K562 (cell line): ENCODE measurements at regions not wholly inside any gene's neighbourhood (a gene's known extent, or its start where the extent isn't known, plus 50 kb on each side); places are given as distances from the start of the nearest gene placed in this dataset.

Experiments used
- ATAC-seq: fragments of 200-7000 bp; cut with Tn5 transposase; 3 replicates; pipeline ENCODE4 v1.9.1; 2020; ENCODE audit warnings: moderate library complexity
- BruUV-seq: library from RNA; stranded (reverse); fragments of 400-500 nt; replicated peaks from 2 replicates; lab custom pipeline; 2021; lab: Mats Ljungman, UMichigan
- CTCF ChIA-PET: fragments of 300-600 bp; formaldehyde crosslinking; extraction: SDS; loops from one replicate; lab custom pipeline; 2021; ENCODE audit warnings: low intra/inter-chr PET ratio; lab: Yijun Ruan, JAX
- POLR2A ChIA-PET: fragments of 300-600, 350-650 bp; sonication (Branson Sonifier 250); formaldehyde crosslinking; extraction: SDS; loops from one replicate; lab custom pipeline; 2021; ENCODE audit warnings: antibody characterized with exemption, inconsistent platforms; lab: Yijun Ruan, JAX
- DNase-seq, 4 experiments: peaks; one replicate each; pipeline versions ENCODE4 v3.0.0 to v3.0.0-alpha.2; 2011 to 2018; ENCODE audit warnings: low spot score in 3 of 4, mixed read lengths in 3 of 4; ENCODE audit errors: extremely low read depth in 1 of 4
- FAIRE-seq: peaks from 2 replicates; lab custom pipeline; 2011; peaks lifted over from hg19 to GRCh38; lab: Jason Lieb, UNC
- H2AFZ ChIP-seq: 2 replicates; pipeline ENCODE4 v1.6.0; 2011; ENCODE audit warnings: low read depth, low read length, control low read depth, inconsistent platforms
- H3K27ac ChIP-seq: fragments of 200-600 bp; 3 replicates; pipeline ENCODE4 v1.8.0; 2011; ENCODE audit warnings: low read depth, mild to moderate bottlenecking, control low read depth, inconsistent platforms, low read length, moderate library complexity, mixed read lengths; ENCODE audit errors: extremely low read depth
- H3K27me3 ChIP-seq, 2 experiments: fragments of 300-600 bp in 1 of 2; 2 replicates in 1 of 2; 3 replicates in 1 of 2; pipeline versions ENCODE4 v1.6.0 to v1.8.0; 2011; ENCODE audit warnings: inconsistent platforms in 2 of 2, low read length in 2 of 2, mild to moderate bottlenecking in 1 of 2, mixed read lengths in 1 of 2, moderate library complexity in 1 of 2; ENCODE audit not compliant: control insufficient read depth in 2 of 2, insufficient read depth in 2 of 2
- H3K36me3 ChIP-seq: fragments of 300-600 bp; 3 replicates; pipeline ENCODE4 v1.8.0; 2011; ENCODE audit warnings: mild to moderate bottlenecking, low read length, inconsistent platforms; ENCODE audit not compliant: control insufficient read depth, insufficient read depth
- H3K4me1 ChIP-seq, 2 experiments: fragments of 200-600 bp in 1 of 2; replicated peaks in 1 of 2; 2 replicates in 1 of 2; 3 replicates in 1 of 2; pipeline versions ENCODE4 v1.5.1 to v1.8.0; 2011; ENCODE audit warnings: inconsistent platforms in 2 of 2, low read length in 2 of 2, mild to moderate bottlenecking in 1 of 2, mixed read lengths in 1 of 2, moderate library complexity in 1 of 2; ENCODE audit not compliant: control insufficient read depth in 2 of 2, insufficient read depth in 2 of 2
- H3K4me2 ChIP-seq: 2 replicates; pipeline ENCODE4 v1.6.1; 2011; ENCODE audit warnings: low read length, control low read depth, inconsistent platforms, mixed read lengths; ENCODE audit not compliant: insufficient read depth
- H3K4me3 ChIP-seq: fragments of 200-600 bp; sonication (generic), shearing (Covaris generic); 2 replicates; pipeline ENCODE4 v1.5.1; 2016; ENCODE audit warnings: control low read depth, inconsistent platforms
- H3K79me2 ChIP-seq: fragments of 200-600 bp; 3 replicates; pipeline ENCODE4 v1.8.0; 2011; ENCODE audit warnings: low read length, inconsistent platforms; ENCODE audit not compliant: control insufficient read depth, insufficient read depth
- H3K9ac ChIP-seq, 2 experiments: 2 replicates each; pipeline versions ENCODE4 v1.6.0 to v1.6.1; 2011; ENCODE audit warnings: low read depth in 2 of 2, low read length in 2 of 2, control low read depth in 1 of 2, inconsistent platforms in 1 of 2, mild to moderate bottlenecking in 1 of 2, mixed read lengths in 1 of 2; ENCODE audit not compliant: insufficient read depth in 1 of 2
- H3K9me1 ChIP-seq: one replicate; pipeline ENCODE4 v1.6.0; 2011; ENCODE audit warnings: inconsistent platforms, mild to moderate bottlenecking, low read length, moderate library complexity; ENCODE audit not compliant: control insufficient read depth, insufficient read depth
- H3K9me3 ChIP-seq: replicated peaks from 2 replicates; pipeline ENCODE4 v1.5.1; 2011; ENCODE audit warnings: low read depth, low read length, inconsistent platforms; ENCODE audit not compliant: control insufficient read depth, insufficient read depth
- H4K20me1 ChIP-seq: replicated peaks from 2 replicates; pipeline ENCODE4 v1.6.1; 2011; ENCODE audit warnings: low read length, inconsistent platforms, mixed read lengths; ENCODE audit not compliant: control insufficient read depth, insufficient read depth
- COPS2 ChIP-seq: fragments of 450-650 bp; conservative IDR thresholded peaks from 2 replicates; pipeline ENCODE4 v1.6.1; 2016; ENCODE audit warnings: mild to moderate bottlenecking, moderate library complexity
- TRIM28 ChIP-seq: fragments of 450-650 bp; IDR thresholded peaks from 2 replicates; pipeline ENCODE4 v1.6.1; 2017
- ZBED1 ChIP-seq: IDR thresholded peaks from 2 replicates; pipeline ENCODE4 v1.6.1; 2014
- ZNF124 ChIP-seq: sonication (generic); formaldehyde crosslinking; IDR thresholded peaks from 2 replicates; pipeline ENCODE4 v1.8.1; 2022; ENCODE audit warnings: missing genetic modification reagents
- WGBS: fragments of 100-300 bp; shearing (Covaris generic); methylation state at CpG from one replicate; pipeline ENCODE4 v1.1.6; 2016; ENCODE audit warnings: low coverage, mixed read lengths; ENCODE audit not compliant: insufficient coverage; ENCODE audit errors: missing lambda C conversion rate; 5-methylcytosine and 5-hydroxymethylcytosine counted together
- in situ Hi-C: fragments of 300-500 bp; cut with MboI; formaldehyde crosslinking; loops from 4 replicates; pipeline ENCODE4 v1.15.0; 2018; ENCODE audit warnings: inconsistent platforms, mixed read lengths
- intact Hi-C: fragments of 100-400 bp; cut with micrococcal nuclease; formaldehyde crosslinking; loops from 2 replicates; pipeline ENCODE4 v1.14.2; 2022
- TF ChIP-seq, protein P1 (sequence below): fragments of 250-450 bp; sonication (Bioruptor Pico); IDR thresholded peaks from 2 replicates; pipeline ENCODE4 v1.8.0; 2021; ENCODE audit warnings: mild to moderate bottlenecking, moderate library complexity
- TF ChIP-seq, protein P2 (sequence below): fragments of 250-450 bp; sonication (Bioruptor Pico); IDR thresholded peaks from 2 replicates; pipeline ENCODE4 v1.8.0; 2022; ENCODE audit warnings: moderate library complexity, mild to moderate bottlenecking, inconsistent platforms

DNA sequence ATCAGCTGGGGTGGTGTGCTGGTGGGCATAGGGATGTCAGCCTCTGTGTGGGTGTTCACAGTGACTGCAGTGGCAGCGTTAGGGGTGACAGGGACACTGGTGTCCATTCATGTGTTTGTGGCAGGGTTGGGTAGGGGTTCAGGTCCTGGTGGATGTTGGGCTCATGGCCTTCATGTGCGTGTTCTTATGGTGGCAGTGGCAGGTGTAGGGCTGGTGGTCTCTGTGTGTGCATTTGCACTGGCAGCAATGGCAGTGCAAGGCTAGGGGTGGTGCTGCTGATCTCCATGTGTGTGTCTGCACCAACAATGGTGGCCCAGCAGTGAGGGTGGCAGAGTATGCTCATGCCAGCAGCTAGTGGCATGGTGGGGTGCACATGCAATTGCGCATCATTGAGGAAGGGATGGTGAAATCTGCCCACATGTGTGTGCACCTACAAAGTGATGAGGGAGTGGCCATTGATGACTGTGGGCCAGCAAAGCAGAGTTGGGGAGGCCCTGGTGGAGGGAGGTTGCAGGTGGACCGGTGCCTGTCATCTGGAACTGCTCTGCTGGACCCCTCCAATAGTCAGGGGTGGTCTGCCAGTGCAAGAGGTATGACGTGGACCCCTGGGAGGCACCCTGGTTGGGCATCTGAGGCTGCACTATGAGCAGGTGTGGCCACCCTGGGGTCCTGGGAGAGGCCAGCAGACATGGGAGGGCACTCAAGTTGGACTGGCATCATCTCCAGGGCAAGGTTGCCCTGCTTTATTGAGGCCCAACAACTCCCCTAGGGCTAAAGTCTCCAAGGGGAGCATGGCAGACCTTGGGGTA lies 182.9 kb downstream of the TTC6 start:
- Histone ChIP-seq H3K36me3 (no peaks in the 10 kb centered on the region), H3K4me1 (no peaks in the 10 kb centered on the region), H3K27me3 (no peaks in the 10 kb centered on the region), H3K79me2 (no peaks in the 10 kb centered on the region), H3K9ac (no peak overlapping the region), H4K20me1 (no peaks in the 10 kb centered on the region), H3K27ac (no peak overlapping the region), H3K4me2 (no peak overlapping the region), H3K4me3 (no peak overlapping the region), H2AFZ (no peak overlapping the region), H3K9me3 (no peaks in the 10 kb centered on the region), H3K9me1 (no peaks in the 10 kb centered on the region)
- FAIRE-seq (no peak), DNase-seq (no peak), ATAC-seq (no peak)
- 0% methylated on average over 4 of the region's 5 CpGs for WGBS
- intact Hi-C loops, result no loop called here
- ChIA-PET POLR2A (no interaction called here), CTCF (no interaction called here)
- in situ Hi-C loops, result no loop called here
- no TSS peak for BruUV-seq
- TF ChIP-seq TRIM28 (no peak), ZNF124 (CRISPR knock-in tag) (no peak), ZBED1 (no peak), COPS2 (no peak)
- TF ChIP-seq, protein P1, sequence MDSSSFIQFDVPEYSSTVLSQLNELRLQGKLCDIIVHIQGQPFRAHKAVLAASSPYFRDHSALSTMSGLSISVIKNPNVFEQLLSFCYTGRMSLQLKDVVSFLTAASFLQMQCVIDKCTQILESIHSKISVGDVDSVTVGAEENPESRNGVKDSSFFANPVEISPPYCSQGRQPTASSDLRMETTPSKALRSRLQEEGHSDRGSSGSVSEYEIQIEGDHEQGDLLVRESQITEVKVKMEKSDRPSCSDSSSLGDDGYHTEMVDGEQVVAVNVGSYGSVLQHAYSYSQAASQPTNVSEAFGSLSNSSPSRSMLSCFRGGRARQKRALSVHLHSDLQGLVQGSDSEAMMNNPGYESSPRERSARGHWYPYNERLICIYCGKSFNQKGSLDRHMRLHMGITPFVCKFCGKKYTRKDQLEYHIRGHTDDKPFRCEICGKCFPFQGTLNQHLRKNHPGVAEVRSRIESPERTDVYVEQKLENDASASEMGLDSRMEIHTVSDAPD, result no peak
- TF ChIP-seq, protein P2, sequence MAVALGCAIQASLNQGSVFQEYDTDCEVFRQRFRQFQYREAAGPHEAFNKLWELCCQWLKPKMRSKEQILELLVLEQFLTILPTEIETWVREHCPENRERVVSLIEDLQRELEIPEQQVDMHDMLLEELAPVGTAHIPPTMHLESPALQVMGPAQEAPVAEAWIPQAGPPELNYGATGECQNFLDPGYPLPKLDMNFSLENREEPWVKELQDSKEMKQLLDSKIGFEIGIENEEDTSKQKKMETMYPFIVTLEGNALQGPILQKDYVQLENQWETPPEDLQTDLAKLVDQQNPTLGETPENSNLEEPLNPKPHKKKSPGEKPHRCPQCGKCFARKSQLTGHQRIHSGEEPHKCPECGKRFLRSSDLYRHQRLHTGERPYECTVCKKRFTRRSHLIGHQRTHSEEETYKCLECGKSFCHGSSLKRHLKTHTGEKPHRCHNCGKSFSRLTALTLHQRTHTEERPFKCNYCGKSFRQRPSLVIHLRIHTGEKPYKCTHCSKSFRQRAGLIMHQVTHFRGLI (CRISPR knock-in tag), result no peak
- TF ChIP-seq, all 486 proteins: peak for 0
